Heart left ventricle (tissue), 16 donors: ENCODE measurements at regions not wholly inside any gene's neighbourhood (a gene's known extent, or its start where the extent isn't known, plus 50 kb on each side); places are given as distances from the start of the nearest gene placed in this dataset.

Source experiments
- ATAC-seq, 4 donors: fragments of 200-7000 bp; cut with Tn5 transposase; one replicate each; pipeline ENCODE4 v1.9.1; 2020 to 2022; ENCODE audit warnings: moderate library complexity in 4 of 4, mild to moderate bottlenecking in 3 of 4, moderate number of reproducible peaks in 1 of 4
- DNase-seq, 5 donors: peaks; one replicate each; pipeline ENCODE4 v3.0.0-alpha.2; 2020
- H3K27ac ChIP-seq, 12 donors: fragments of 200-600 bp; sonication (generic) in 4 of 12; one replicate each; pipeline versions ENCODE4 v1.5.0 to v1.8.0; 2016 to 2022; ENCODE audit warnings: mild to moderate bottlenecking in 2 of 12
- H3K27me3 ChIP-seq, 9 donors: fragments of 200-600 bp; sonication (generic) in 2 of 9; one replicate each; pipeline versions ENCODE4 v1.5.1 to v1.8.0; 2016 to 2022; ENCODE audit warnings: mild to moderate bottlenecking in 3 of 9
- H3K36me3 ChIP-seq, 9 donors: fragments of 200-600 bp; sonication (generic) in 2 of 9; one replicate each; pipeline versions ENCODE4 v1.5.0 to v1.8.0; 2018 to 2022; ENCODE audit warnings: mild to moderate bottlenecking in 2 of 9
- H3K4me1 ChIP-seq, 12 donors: fragments of 200-600 bp; sonication (generic) in 4 of 12; one replicate each; pipeline versions ENCODE4 v1.5.0 to v1.8.0; 2016 to 2022; ENCODE audit warnings: mild to moderate bottlenecking in 3 of 12
- H3K4me3 ChIP-seq, 12 donors: fragments of 200-600 bp; sonication (generic) in 4 of 12; one replicate each; pipeline versions ENCODE4 v1.5.0 to v1.8.0; 2017 to 2022; ENCODE audit warnings: mild to moderate bottlenecking in 9 of 12, moderate library complexity in 4 of 12
- H3K9me3 ChIP-seq, 12 donors: fragments of 200-600 bp; sonication (generic) in 4 of 12; one replicate each; pipeline versions ENCODE4 v1.5.0 to v1.8.0; 2016 to 2022; ENCODE audit warnings: mild to moderate bottlenecking in 1 of 12
- POLR2A ChIP-seq, 2 donors: fragments of 450-650 bp; IDR thresholded peaks; one replicate each; pipeline ENCODE4 v1.6.1; 2017; ENCODE audit warnings: antibody characterized with exemption in 2 of 2, mild to moderate bottlenecking in 2 of 2, moderate library complexity in 2 of 2
- WGBS, 4 donors: extraction: QIAGEN DNeasy Blood & Tissue Kit in 2 of 4; methylation state at CpG; one replicate each; pipeline versions ENCODE4 v1.1.5 to v1.1.7; 2013 to 2018; 5-methylcytosine and 5-hydroxymethylcytosine counted together
- intact Hi-C, 10 donors: fragments of 100-400 bp; cut with DNase I; formaldehyde crosslinking; loops; one replicate each; pipeline versions ENCODE4 v1.11.1 to v1.14.2; 2022
- microRNA-seq, 4 donors: library from miRNA; unstranded; fragments of <30 nt; microRNA quantifications; one replicate each; pipeline versions ENCODE4 to v1.2.0, GENCODE V29; 2017 to 2020
- TF ChIP-seq, protein P1 (sequence below), 12 donors: fragments of 200-600 bp; sonication (generic) in 4 of 12; IDR thresholded peaks; one replicate each; pipeline versions ENCODE4 v1.5.0 to v1.8.0; 2018 to 2022; ENCODE audit warnings: antibody characterized with exemption in 12 of 12, mild to moderate bottlenecking in 5 of 12
- donor health status: ischemic (EF 13 %, LVEDD 7.1; RV severe dilation, severe dysfunction).
- donor health status: healthy with polysubstance abuse.
- donor health status: DM: no; HTN: yes; CAD: no.
- donor health status: DM: no; HTN: no; CAD: no.
- donor health status: ischemic (EF 25% LVEDD 6.9; RV normal size, moderate dysfunction).
- donor health status: ischemic (EF 25% LVEDD 5.7; RV mildly dilated, moderate dysfunction).
- donor health status: healthy.
- donor health status: DM: yes; HTN: yes; CAD: no.
- donor health status: ischemic (EF 35%, LVEDD 5.7; RV mildly dilated, moderate dysfunction).
- donor health status: nonischemic (EF 11% LVEDD 7.7; RV severe dilation, severe dysfunction).
- donor health status: DM: yes; HTN: yes; CAD: no.
- donor health status: PGD.
- donor health status: ischemic (EF 29% LVEDD 5.4; RV normal size, mild dysfunction).
- donor health status: nonischemic (EF 23%, LVEDD 6.1; RV moderate dilation, normal function).

DNA sequence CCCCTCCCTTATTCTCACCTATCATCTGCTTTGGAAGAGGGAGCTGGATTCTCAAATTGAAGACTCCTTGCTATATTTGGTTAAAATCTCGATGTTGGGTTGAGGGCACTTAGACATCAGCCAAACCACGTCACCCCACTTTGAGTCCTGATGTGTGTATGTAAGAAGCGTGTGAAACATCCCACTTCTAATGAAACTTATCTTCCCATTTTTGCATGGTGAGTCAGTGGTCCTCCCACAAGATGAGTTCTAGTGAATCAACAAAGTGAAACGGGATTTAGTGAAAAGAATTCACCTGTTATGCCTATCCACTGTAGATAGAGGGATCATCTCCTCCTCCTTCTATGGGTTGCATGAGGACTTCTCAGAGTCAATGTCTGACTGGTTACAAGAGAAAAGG is 51.4 kb upstream of the SPRED2 start:
- H3K27me3 ChIP-seq, result no peaks in the 10 kb centered on the region
- no peak overlapping the region for H3K27ac ChIP-seq
- no peak overlapping the region for H3K4me3 ChIP-seq
- H3K4me1 ChIP-seq, result peaks cover 0 to 13% (median 4%) of the 10 kb centered on the region in 12 donors
- DNase-seq (no peak), ATAC-seq (no peak)
- intact Hi-C loops, result no loop called here
- TF ChIP-seq, protein P1, sequence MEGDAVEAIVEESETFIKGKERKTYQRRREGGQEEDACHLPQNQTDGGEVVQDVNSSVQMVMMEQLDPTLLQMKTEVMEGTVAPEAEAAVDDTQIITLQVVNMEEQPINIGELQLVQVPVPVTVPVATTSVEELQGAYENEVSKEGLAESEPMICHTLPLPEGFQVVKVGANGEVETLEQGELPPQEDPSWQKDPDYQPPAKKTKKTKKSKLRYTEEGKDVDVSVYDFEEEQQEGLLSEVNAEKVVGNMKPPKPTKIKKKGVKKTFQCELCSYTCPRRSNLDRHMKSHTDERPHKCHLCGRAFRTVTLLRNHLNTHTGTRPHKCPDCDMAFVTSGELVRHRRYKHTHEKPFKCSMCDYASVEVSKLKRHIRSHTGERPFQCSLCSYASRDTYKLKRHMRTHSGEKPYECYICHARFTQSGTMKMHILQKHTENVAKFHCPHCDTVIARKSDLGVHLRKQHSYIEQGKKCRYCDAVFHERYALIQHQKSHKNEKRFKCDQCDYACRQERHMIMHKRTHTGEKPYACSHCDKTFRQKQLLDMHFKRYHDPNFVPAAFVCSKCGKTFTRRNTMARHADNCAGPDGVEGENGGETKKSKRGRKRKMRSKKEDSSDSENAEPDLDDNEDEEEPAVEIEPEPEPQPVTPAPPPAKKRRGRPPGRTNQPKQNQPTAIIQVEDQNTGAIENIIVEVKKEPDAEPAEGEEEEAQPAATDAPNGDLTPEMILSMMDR (IDR thresholded peaks at IDR 0.05), result no peak
- no peak for TF ChIP-seq POLR2A (IDR thresholded peaks at IDR 0.05)
- H3K9me3 ChIP-seq, result peaks cover 0 to 11% (median 0%) of the 10 kb centered on the region in 12 donors
- WGBS, 4 donors, result 84 to 91% (median 88%) methylated on average over 4 of the region's 4 CpGs
- H3K36me3 ChIP-seq, result no peaks in the 10 kb centered on the region

DNA sequence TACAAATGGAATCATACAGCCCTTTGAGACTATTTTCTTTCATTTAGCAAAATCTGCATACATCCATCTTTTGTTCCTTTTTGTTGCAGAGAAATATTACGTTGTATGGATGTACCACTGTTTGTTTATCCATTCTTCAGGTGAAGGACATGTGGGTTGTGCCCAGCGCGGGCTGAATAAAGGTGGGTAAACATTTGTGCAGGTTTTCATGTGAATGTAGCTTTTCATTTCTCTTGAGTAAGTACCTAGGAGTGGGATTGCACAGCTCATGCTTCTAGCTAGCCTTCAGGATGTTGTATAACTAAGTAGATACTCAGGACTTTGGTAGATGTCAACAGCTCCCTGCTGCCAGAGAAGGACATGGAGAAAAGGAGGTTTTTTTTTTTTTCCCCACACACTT is 50.6 kb upstream of the SPRED2 start:
- H3K36me3 ChIP-seq, result no peaks in the 10 kb centered on the region
- H3K27ac ChIP-seq, result no peak overlapping the region
- intact Hi-C loops, result no loop called here
- ATAC-seq (no peak), DNase-seq (no peak)
- H3K4me1 ChIP-seq, result peaks cover 0 to 15% (median 4%) of the 10 kb centered on the region in 12 donors
- 89 to 97% (median 96%) methylated on average over 3 of the region's 3 CpGs for WGBS, 4 donors
- no peaks in the 10 kb centered on the region for H3K27me3 ChIP-seq
- TF ChIP-seq, protein P1 (IDR thresholded peaks at IDR 0.05), result no peak
- no peak for TF ChIP-seq POLR2A (IDR thresholded peaks at IDR 0.05)
- H3K4me3 ChIP-seq, result no peak overlapping the region
- peaks cover 0 to 3% (median 0%) of the 10 kb centered on the region in 12 donors for H3K9me3 ChIP-seq

Small RNA genes in the stretch of these regions (microRNA-seq; reads per million reads assigned to microRNA genes)
- gene MIR4778, result 0 reads per million in 4 donors
